Skeletal muscle satellite cell (primary cell): ENCODE measurements at regions not wholly inside any gene's neighbourhood (a gene's known extent, or its start where the extent isn't known, plus 50 kb on each side); places are given as distances from the start of the nearest gene placed in this dataset.

ENCODE experiments used
- H3K27me3 ChIP-seq: 2 replicates; pipeline ENCODE4 v1.7.0; 2013; ENCODE audit warnings: low read length; ENCODE audit not compliant: control insufficient read depth, insufficient read depth
- H3K36me3 ChIP-seq: 2 replicates; pipeline ENCODE4 v1.7.0; 2013; ENCODE audit warnings: mild to moderate bottlenecking, control low read depth, low read length; ENCODE audit not compliant: insufficient read depth
- H3K4me1 ChIP-seq: 2 replicates; pipeline ENCODE4 v1.7.0; 2013; ENCODE audit warnings: low read length; ENCODE audit not compliant: control insufficient read depth, insufficient read depth
- H3K4me2 ChIP-seq: 2 replicates; pipeline ENCODE4 v1.7.0; 2013; ENCODE audit warnings: mild to moderate bottlenecking, low read length
- H3K4me3 ChIP-seq: 2 replicates; pipeline ENCODE4 v1.7.0; 2013; ENCODE audit warnings: low read length
- H3K9ac ChIP-seq: 2 replicates; pipeline ENCODE4 v1.7.0; 2013; ENCODE audit warnings: mild to moderate bottlenecking, low read depth, low read length, moderate library complexity
- H3K9me3 ChIP-seq: replicated peaks from 2 replicates; pipeline ENCODE4 v1.7.0; 2013; ENCODE audit warnings: mild to moderate bottlenecking, control low read depth, low read length

DNA sequence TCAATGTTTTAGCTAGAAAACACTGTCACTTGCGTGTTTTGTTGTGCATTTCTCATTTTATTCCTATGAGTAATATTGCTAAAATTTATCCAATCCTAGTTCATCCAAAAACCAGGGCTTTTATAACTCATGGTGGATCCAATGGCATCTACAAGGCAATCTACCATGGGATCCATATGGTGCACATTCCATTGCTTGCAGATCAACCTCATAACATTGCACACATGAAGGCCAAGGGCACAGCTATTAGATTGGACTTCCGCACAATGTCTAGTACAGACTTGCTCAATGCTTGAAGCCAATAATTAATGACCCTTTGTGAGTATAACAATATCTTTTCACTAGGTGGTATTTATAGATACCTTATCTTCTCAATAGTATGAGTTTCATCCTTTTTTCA lies 57.2 kb upstream of the UGT2B7 start:
- H3K27me3 ChIP-seq = no peaks in the 10 kb centered on the region
- peak overlapping the region; percentile 40 for H3K4me2 ChIP-seq
- H3K9me3 ChIP-seq = no peaks in the 10 kb centered on the region
- H3K4me1 ChIP-seq = peaks cover 11% of the 10 kb centered on the region
- no peak overlapping the region for H3K4me3 ChIP-seq
- no peaks in the 10 kb centered on the region for H3K36me3 ChIP-seq
- no peak overlapping the region for H3K9ac ChIP-seq

- H3K9me3 ChIP-seq = no peaks in the 10 kb centered on the region
- H3K9ac ChIP-seq = no peak overlapping the region
- no peak overlapping the region for H3K4me3 ChIP-seq
- H3K4me2 ChIP-seq = no peak overlapping the region
- peaks cover 17% of the 10 kb centered on the region for H3K4me1 ChIP-seq
- no peaks in the 10 kb centered on the region for H3K36me3 ChIP-seq
- no peaks in the 10 kb centered on the region for H3K27me3 ChIP-seq
Observed at GRCh38 chr4:69044247-69044646, 52.0 kb upstream of the UGT2B7 start.
